H9 (cell line): ENCODE measurements at regions not wholly inside any gene's neighbourhood (a gene's known extent, or its start where the extent isn't known, plus 50 kb on each side); places are given as distances from the start of the nearest gene placed in this dataset.

Experiments
- DNase-seq: peaks from one replicate; pipeline ENCODE4 v3.0.0-alpha.2; 2017
- H2AFZ ChIP-seq: one replicate; pipeline ENCODE4 v1.6.1; 2013; ENCODE audit warnings: mild to moderate bottlenecking, low read length, control low read depth, moderate library complexity
- H2AK5ac ChIP-seq: 2 replicates; pipeline ENCODE4 v1.6.1; 2013; ENCODE audit warnings: low read length, control low read depth, mixed read lengths; ENCODE audit not compliant: insufficient read length
- H2BK120ac ChIP-seq: one replicate; pipeline ENCODE4 v1.6.1; 2013; ENCODE audit warnings: low read depth, mild to moderate bottlenecking, low read length, control low read depth, inconsistent platforms; ENCODE audit not compliant: poor library complexity, severe bottlenecking
- H2BK12ac ChIP-seq: 2 replicates; pipeline ENCODE4 v1.6.1; 2013; ENCODE audit warnings: low read length, control low read depth, mixed read lengths, low read depth; ENCODE audit not compliant: insufficient read length
- H2BK15ac ChIP-seq: 2 replicates; pipeline ENCODE4 v1.6.1; 2013; ENCODE audit warnings: low read depth, low read length, control low read depth
- H2BK20ac ChIP-seq: one replicate; pipeline ENCODE4 v1.6.1; 2013; ENCODE audit warnings: low read depth, mild to moderate bottlenecking, low read length, control low read depth, inconsistent platforms; ENCODE audit not compliant: poor library complexity, severe bottlenecking
- H2BK5ac ChIP-seq: 2 replicates; pipeline ENCODE4 v1.6.1; 2013; ENCODE audit warnings: low read length, control low read depth, mixed read lengths; ENCODE audit not compliant: insufficient read length
- H3K14ac ChIP-seq: 2 replicates; pipeline ENCODE4 v1.6.1; 2013; ENCODE audit warnings: low read length, control low read depth; ENCODE audit not compliant: insufficient read depth
- H3K18ac ChIP-seq: 2 replicates; pipeline ENCODE4 v1.6.1; 2013; ENCODE audit warnings: low read depth, mild to moderate bottlenecking, mixed read lengths, low read length, control low read depth; ENCODE audit not compliant: insufficient read length
- H3K23ac ChIP-seq: 2 replicates; pipeline ENCODE4 v1.6.1; 2013; ENCODE audit warnings: low read length, control low read depth, mixed read lengths, low read depth; ENCODE audit not compliant: insufficient read length
- H3K23me2 ChIP-seq: 2 replicates; pipeline ENCODE4 v1.6.1; 2013; ENCODE audit warnings: low read depth, mild to moderate bottlenecking, mixed read lengths, low read length, control low read depth; ENCODE audit not compliant: insufficient read length, poor library complexity, severe bottlenecking
- H3K27ac ChIP-seq: 2 replicates; pipeline ENCODE4 v1.5.1; 2013; ENCODE audit warnings: low read length, control low read depth, mixed read lengths, low read depth; ENCODE audit not compliant: insufficient read length
- H3K27me3 ChIP-seq: 2 replicates; pipeline ENCODE4 v1.6.1; 2013; ENCODE audit warnings: low read length, control low read depth, inconsistent platforms; ENCODE audit not compliant: insufficient read depth
- H3K4ac ChIP-seq: 2 replicates; pipeline ENCODE4 v1.6.1; 2013; ENCODE audit warnings: low read depth, mild to moderate bottlenecking, control low read depth, inconsistent platforms, low read length, moderate library complexity
- H3K4me1 ChIP-seq: 2 replicates; pipeline ENCODE4 v1.6.1; 2013; ENCODE audit warnings: low read length, control low read depth, inconsistent platforms; ENCODE audit not compliant: insufficient read depth
- H3K4me2 ChIP-seq: 2 replicates; pipeline ENCODE4 v1.6.1; 2013; ENCODE audit warnings: low read length, control low read depth, mixed read lengths; ENCODE audit not compliant: insufficient read length, insufficient read depth
- H3K56ac ChIP-seq: 2 replicates; pipeline ENCODE4 v1.6.1; 2013; ENCODE audit warnings: low read depth, mild to moderate bottlenecking, mixed read lengths, low read length, control low read depth; ENCODE audit not compliant: insufficient read length
- H3K79me1 ChIP-seq: 2 replicates; pipeline ENCODE4 v1.6.1; 2013; ENCODE audit warnings: low read depth, mild to moderate bottlenecking, moderate library complexity, low read length, control low read depth, inconsistent platforms; ENCODE audit not compliant: insufficient read depth, poor library complexity, severe bottlenecking
- H3K79me2 ChIP-seq: 2 replicates; pipeline ENCODE4 v1.6.1; 2013; ENCODE audit warnings: low read length, control low read depth, inconsistent platforms; ENCODE audit not compliant: insufficient read depth
- H3K9ac ChIP-seq: 2 replicates; pipeline ENCODE4 v1.6.1; 2013; ENCODE audit warnings: low read length, control low read depth, mixed read lengths; ENCODE audit not compliant: insufficient read length; ENCODE audit errors: extremely low read depth
- H3K9me3 ChIP-seq: one replicate; pipeline ENCODE4 v1.6.1; 2013; ENCODE audit warnings: low read depth, low read length, inconsistent platforms; ENCODE audit not compliant: control insufficient read depth
- H3T11ph ChIP-seq: one replicate; pipeline ENCODE4 v1.6.1; 2013; ENCODE audit warnings: mild to moderate bottlenecking, low read length, control low read depth, inconsistent platforms
- H4K20me1 ChIP-seq: one replicate; pipeline ENCODE4 v1.6.1; 2013; ENCODE audit not compliant: control insufficient read depth, insufficient read length, insufficient read depth
- H4K5ac ChIP-seq: 2 replicates; pipeline ENCODE4 v1.6.1; 2013; ENCODE audit warnings: low read depth, mild to moderate bottlenecking, mixed read lengths, low read length, control low read depth; ENCODE audit not compliant: insufficient read length
- H4K8ac ChIP-seq: replicated peaks from 2 replicates; pipeline ENCODE4 v1.6.1; 2013; ENCODE audit warnings: low read length, control low read depth, mixed read lengths, low read depth; ENCODE audit not compliant: insufficient read length
- H4K91ac ChIP-seq: 2 replicates; pipeline ENCODE4 v1.6.1; 2013; ENCODE audit warnings: low read depth, mild to moderate bottlenecking, moderate library complexity, mixed read lengths, low read length, control low read depth; ENCODE audit not compliant: insufficient read length
- H3K27ac Mint-ChIP-seq, 3 experiments: 2 replicates in 2 of 3; 3 replicates in 1 of 3; pipeline ENCODE4 v1.8.0; 2020 to 2021; ENCODE audit warnings: mixed read lengths in 3 of 3, mild to moderate bottlenecking in 1 of 3, moderate library complexity in 1 of 3
- H3K27me3 Mint-ChIP-seq: 2 replicates; pipeline ENCODE4 v1.8.0; 2021; ENCODE audit warnings: low read depth, mild to moderate bottlenecking, moderate library complexity, mixed read lengths
- H3K36me3 Mint-ChIP-seq, 3 experiments: 2 replicates in 2 of 3; 3 replicates in 1 of 3; pipeline ENCODE4 v1.8.0; 2020 to 2021; ENCODE audit warnings: low read depth in 3 of 3, mixed read lengths in 3 of 3; ENCODE audit not compliant: insufficient read depth in 1 of 3
- H3K4me1 Mint-ChIP-seq, 2 experiments: 2 replicates each; pipeline ENCODE4 v1.8.0; 2020; ENCODE audit warnings: mixed read lengths in 2 of 2
- H3K4me3 Mint-ChIP-seq, 2 experiments: 2 replicates in 1 of 2; 3 replicates in 1 of 2; pipeline ENCODE4 v1.8.0; 2020 to 2021; ENCODE audit warnings: mild to moderate bottlenecking in 2 of 2, mixed read lengths in 2 of 2, moderate library complexity in 1 of 2
- H3K9me3 Mint-ChIP-seq, 2 experiments: 2 replicates in 1 of 2; 3 replicates in 1 of 2; pipeline ENCODE4 v1.8.0; 2020; ENCODE audit warnings: mild to moderate bottlenecking in 2 of 2, mixed read lengths in 2 of 2, moderate library complexity in 1 of 2
- WGBS: extraction: QIAGEN DNeasy Blood & Tissue Kit; methylation state at CpG from one replicate; pipeline ENCODE4 v1.1.7; 2013; ENCODE audit warnings: missing lambda C conversion rate, low lambda C conversion rate, mixed read lengths; ENCODE audit not compliant: insufficient read length; ENCODE audit errors: extremely low coverage; 5-methylcytosine and 5-hydroxymethylcytosine counted together
- TF ChIP-seq, protein P1 (sequence below): fragments of 200-600 bp; sonication (generic); conservative IDR thresholded peaks from 3 replicates; pipeline ENCODE4 v1.8.0; 2021; ENCODE audit warnings: antibody characterized with exemption, mild to moderate bottlenecking

DNA sequence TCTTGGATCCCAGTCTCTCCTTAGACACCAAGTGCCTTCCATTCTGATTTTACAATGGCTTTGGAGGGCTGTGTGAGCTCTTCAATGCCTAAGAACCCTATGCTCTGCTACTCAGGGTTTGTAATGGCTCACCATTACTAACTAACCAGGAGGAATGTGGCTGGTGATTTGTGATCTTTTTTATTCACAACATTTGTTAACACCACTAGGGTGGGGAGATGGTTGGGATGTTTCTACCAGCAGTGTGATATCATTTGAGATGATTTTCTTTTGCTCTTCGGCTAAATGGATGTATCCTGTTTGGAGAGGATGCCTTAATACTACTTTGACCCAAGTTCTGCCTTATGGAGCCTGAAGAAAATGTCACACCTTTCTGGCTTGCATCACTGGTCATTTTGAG lies 226.9 kb downstream of the MFSD1 start:
- no peaks in the 10 kb centered on the region for H3K27me3 Mint-ChIP-seq
- no peak overlapping the region for H3K4ac ChIP-seq
- no peak overlapping the region for H3K14ac ChIP-seq
- H3K9me3 ChIP-seq: no peaks in the 10 kb centered on the region
- no peaks in the 10 kb centered on the region for H3K27me3 ChIP-seq
- no peaks in the 10 kb centered on the region for H3K4me1 ChIP-seq
- no peaks in the 10 kb centered on the region for H3K23me2 ChIP-seq
- no peak overlapping the region for H3T11ph ChIP-seq
- H3K18ac ChIP-seq: no peak overlapping the region
- H3K23ac ChIP-seq: no peak overlapping the region
- H4K8ac ChIP-seq: no peak overlapping the region
- H2BK120ac ChIP-seq: no peak overlapping the region
- H3K56ac ChIP-seq: no peak overlapping the region
- H3K79me2 ChIP-seq: no peaks in the 10 kb centered on the region
- H3K9ac ChIP-seq: no peak overlapping the region
- no peak overlapping the region for H3K4me3 Mint-ChIP-seq
- no peak overlapping the region for H4K91ac ChIP-seq
- no peak overlapping the region for H3K4me2 ChIP-seq
- no peak overlapping the region for H3K27ac Mint-ChIP-seq
- no peak overlapping the region for H2BK12ac ChIP-seq
- no peaks in the 10 kb centered on the region for H3K36me3 Mint-ChIP-seq
- peaks cover 0 to 3% of the 10 kb centered on the region in 2 experiments; a peak in 1 of 5 replicates for H3K9me3 Mint-ChIP-seq
- no peaks in the 10 kb centered on the region for H4K20me1 ChIP-seq
- no peak overlapping the region for H2AK5ac ChIP-seq
- H2BK15ac ChIP-seq: no peak overlapping the region
- no peaks in the 10 kb centered on the region for H3K79me1 ChIP-seq
- no peak overlapping the region for H2BK20ac ChIP-seq
- H3K4me1 Mint-ChIP-seq: no peaks in the 10 kb centered on the region
- H2BK5ac ChIP-seq: no peak overlapping the region
- DNase-seq: no peak
- no peak overlapping the region for H4K5ac ChIP-seq
- TF ChIP-seq, protein P1, sequence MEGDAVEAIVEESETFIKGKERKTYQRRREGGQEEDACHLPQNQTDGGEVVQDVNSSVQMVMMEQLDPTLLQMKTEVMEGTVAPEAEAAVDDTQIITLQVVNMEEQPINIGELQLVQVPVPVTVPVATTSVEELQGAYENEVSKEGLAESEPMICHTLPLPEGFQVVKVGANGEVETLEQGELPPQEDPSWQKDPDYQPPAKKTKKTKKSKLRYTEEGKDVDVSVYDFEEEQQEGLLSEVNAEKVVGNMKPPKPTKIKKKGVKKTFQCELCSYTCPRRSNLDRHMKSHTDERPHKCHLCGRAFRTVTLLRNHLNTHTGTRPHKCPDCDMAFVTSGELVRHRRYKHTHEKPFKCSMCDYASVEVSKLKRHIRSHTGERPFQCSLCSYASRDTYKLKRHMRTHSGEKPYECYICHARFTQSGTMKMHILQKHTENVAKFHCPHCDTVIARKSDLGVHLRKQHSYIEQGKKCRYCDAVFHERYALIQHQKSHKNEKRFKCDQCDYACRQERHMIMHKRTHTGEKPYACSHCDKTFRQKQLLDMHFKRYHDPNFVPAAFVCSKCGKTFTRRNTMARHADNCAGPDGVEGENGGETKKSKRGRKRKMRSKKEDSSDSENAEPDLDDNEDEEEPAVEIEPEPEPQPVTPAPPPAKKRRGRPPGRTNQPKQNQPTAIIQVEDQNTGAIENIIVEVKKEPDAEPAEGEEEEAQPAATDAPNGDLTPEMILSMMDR: no peak
- H3K27ac ChIP-seq: no peak overlapping the region
- no peak overlapping the region for H2AFZ ChIP-seq
- no CpG with 5 or more reads among the region's 1 CpG for WGBS
